GM13976 (cell line): ENCODE measurements at regions not wholly inside any gene's neighbourhood (a gene's known extent, or its start where the extent isn't known, plus 50 kb on each side); places are given as distances from the start of the nearest gene placed in this dataset.

Source experiments
- DNase-seq: peaks from one replicate; pipeline ENCODE4 v3.0.0; 2012; ENCODE audit warnings: low spot score
- in situ Hi-C: fragments of 300-500 bp; cut with MboI; formaldehyde crosslinking; loops from one replicate; pipeline ENCODE4 v1.12.0; 2022; ENCODE audit warnings: low sequenced_read_pairs, mixed read lengths, inconsistent platforms; ENCODE audit not compliant: unreplicated experiment
- TF ChIP-seq, protein P1 (sequence below): IDR thresholded peaks from 2 replicates; pipeline ENCODE4 v1.5.1; 2012; ENCODE audit warnings: borderline replicate concordance, mild to moderate bottlenecking; ENCODE audit not compliant: insufficient read depth; ENCODE audit errors: extremely low read depth, missing control alignments, control extremely low read depth

GRCh38 chr4:4693258-4693657 lies 151.4 kb upstream of the STX18 start:
- in situ Hi-C loops: no loop called here
- peak; percentile 42 for DNase-seq
- TF ChIP-seq, protein P1, sequence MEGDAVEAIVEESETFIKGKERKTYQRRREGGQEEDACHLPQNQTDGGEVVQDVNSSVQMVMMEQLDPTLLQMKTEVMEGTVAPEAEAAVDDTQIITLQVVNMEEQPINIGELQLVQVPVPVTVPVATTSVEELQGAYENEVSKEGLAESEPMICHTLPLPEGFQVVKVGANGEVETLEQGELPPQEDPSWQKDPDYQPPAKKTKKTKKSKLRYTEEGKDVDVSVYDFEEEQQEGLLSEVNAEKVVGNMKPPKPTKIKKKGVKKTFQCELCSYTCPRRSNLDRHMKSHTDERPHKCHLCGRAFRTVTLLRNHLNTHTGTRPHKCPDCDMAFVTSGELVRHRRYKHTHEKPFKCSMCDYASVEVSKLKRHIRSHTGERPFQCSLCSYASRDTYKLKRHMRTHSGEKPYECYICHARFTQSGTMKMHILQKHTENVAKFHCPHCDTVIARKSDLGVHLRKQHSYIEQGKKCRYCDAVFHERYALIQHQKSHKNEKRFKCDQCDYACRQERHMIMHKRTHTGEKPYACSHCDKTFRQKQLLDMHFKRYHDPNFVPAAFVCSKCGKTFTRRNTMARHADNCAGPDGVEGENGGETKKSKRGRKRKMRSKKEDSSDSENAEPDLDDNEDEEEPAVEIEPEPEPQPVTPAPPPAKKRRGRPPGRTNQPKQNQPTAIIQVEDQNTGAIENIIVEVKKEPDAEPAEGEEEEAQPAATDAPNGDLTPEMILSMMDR: no peak

- no peak for DNase-seq
- in situ Hi-C loops: no loop called here
These were observed 149.0 kb upstream of the STX18 start for GRCh38 chr4:4690854-4691253.

GRCh38 chr4:4689694-4690440 lies 148.0 kb upstream of the STX18 start:
- TF ChIP-seq, protein P1: no peak
- in situ Hi-C loops: loop anchor here (10.0 kb wide), 1 partner anchor 175 kb away; no protein-coding TSS in a partner anchor
- DNase-seq: peak; percentile 62

More at GRCh38 chr4:4690854-4691253, 149.0 kb upstream of the STX18 start:
- TF ChIP-seq, protein P1: no peak

GRCh38 chr4:4687935-4688727 lies 146.3 kb upstream of the STX18 start:
- in situ Hi-C loops: loop anchor here (10.0 kb wide), 1 partner anchor 177 kb away; no protein-coding TSS in a partner anchor
- TF ChIP-seq, protein P1: no peak
- no peak for DNase-seq

DNA sequence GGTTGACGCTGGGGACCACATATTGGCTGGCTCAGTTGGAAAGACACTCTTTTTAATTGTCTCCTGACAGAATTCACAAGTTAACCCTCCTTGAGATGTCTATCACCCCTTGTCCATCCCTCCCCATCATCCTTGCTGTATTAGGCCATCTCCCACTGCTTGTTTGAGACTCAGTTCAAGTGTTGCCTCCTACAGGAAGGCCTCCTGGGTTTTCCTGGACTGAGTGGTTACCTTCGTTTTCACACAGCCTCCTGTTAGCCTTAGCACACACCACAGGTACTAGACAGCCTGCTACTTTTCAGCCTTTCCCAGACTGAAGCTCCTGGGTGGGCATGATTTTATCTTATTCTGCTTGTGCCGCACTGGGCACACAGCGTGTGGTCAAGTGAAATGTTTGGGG lies 145.3 kb upstream of the STX18 start:
- no peak for DNase-seq
- TF ChIP-seq, protein P1: no peak
- in situ Hi-C loops: loop anchor here (10.0 kb wide), 1 partner anchor 178 kb away; no protein-coding TSS in a partner anchor
